ENCODE measurements at regions not wholly inside any gene's neighbourhood (a gene's known extent, or its start where the extent isn't known, plus 50 kb on each side); places are given as distances from the start of the nearest gene placed in this dataset.
A peak's percentile ranks its signal among the peaks of the same experiment; 100 is the strongest.

- Mint-ChIP-seq H3K27ac (peak overlapping the region; percentile 90), H3K4me3 (ENCODE audit: low read depth) (peak overlapping the region; percentile 47), H3K9me3 (ENCODE audit: low read depth) (no peaks in the 10 kb centered on the region), H3K27me3 (peaks cover 16% of the 10 kb centered on the region), H3K4me1 (ENCODE audit: low read depth) (peaks cover 25% of the 10 kb centered on the region), H3K36me3 (ENCODE audit: insufficient read depth) (no peaks in the 10 kb centered on the region)
- TF ChIP-seq CTCF (IDR thresholded peaks at IDR 0.05; ENCODE audit: unreplicated experiment) = no peak
- DNase-seq (ENCODE audit: low spot score, unreplicated experiment) = peak; percentile 33
Measured at GRCh38 chr14:103186909-103187586, 63.8 kb downstream of the TNFAIP2 start.

- Mint-ChIP-seq H3K27me3 (peaks cover 16% of the 10 kb centered on the region), H3K36me3 (ENCODE audit: insufficient read depth) (no peaks in the 10 kb centered on the region), H3K9me3 (ENCODE audit: low read depth) (no peaks in the 10 kb centered on the region), H3K4me3 (ENCODE audit: low read depth) (peak overlapping the region; percentile 61), H3K27ac (peak overlapping the region; percentile 90), H3K4me1 (ENCODE audit: low read depth) (peaks cover 25% of the 10 kb centered on the region)
- no peak for TF ChIP-seq CTCF (IDR thresholded peaks at IDR 0.05; ENCODE audit: unreplicated experiment)
- no peak for DNase-seq (ENCODE audit: low spot score, unreplicated experiment)
Measured at GRCh38 chr14:103187911-103188310, 64.7 kb downstream of the TNFAIP2 start.

GRCh38 chr14:103188810-103189480 is 65.7 kb downstream of the TNFAIP2 start:
- peaks cover 25% of the 10 kb centered on the region for H3K4me1 Mint-ChIP-seq (ENCODE audit: low read depth)

GRCh38 chr14:103189481-103190470 is 66.5 kb downstream of the TNFAIP2 start:
- DNase-seq (ENCODE audit: low spot score, unreplicated experiment) = no peak
- Mint-ChIP-seq H3K36me3 (ENCODE audit: insufficient read depth) (no peaks in the 10 kb centered on the region), H3K27me3 (peaks cover 16% of the 10 kb centered on the region), H3K4me3 (ENCODE audit: low read depth) (peak overlapping the region; percentile 67), H3K9me3 (ENCODE audit: low read depth) (no peaks in the 10 kb centered on the region), H3K27ac (peak overlapping the region; percentile 89), H3K4me1 (ENCODE audit: low read depth) (peaks cover 25% of the 10 kb centered on the region)
- TF ChIP-seq CTCF (IDR thresholded peaks at IDR 0.05; ENCODE audit: unreplicated experiment) = no peak

More at GRCh38 chr14:103188810-103189480, 65.7 kb downstream of the TNFAIP2 start:
- TF ChIP-seq CTCF (IDR thresholded peaks at IDR 0.05; ENCODE audit: unreplicated experiment) = peak; percentile 56
- DNase-seq (ENCODE audit: low spot score, unreplicated experiment) = peak; percentile 46
- H3K36me3 Mint-ChIP-seq (ENCODE audit: insufficient read depth) = no peaks in the 10 kb centered on the region
- H3K27me3 Mint-ChIP-seq = peaks cover 16% of the 10 kb centered on the region
- H3K9me3 Mint-ChIP-seq (ENCODE audit: low read depth) = no peaks in the 10 kb centered on the region
- peak overlapping the region; percentile 61 for H3K4me3 Mint-ChIP-seq (ENCODE audit: low read depth)
- no peak overlapping the region for H3K27ac Mint-ChIP-seq

GRCh38 chr14:103190741-103191140 is 67.5 kb downstream of the TNFAIP2 start:
- Mint-ChIP-seq H3K4me1 (ENCODE audit: low read depth) (peaks cover 24% of the 10 kb centered on the region), H3K9me3 (ENCODE audit: low read depth) (no peaks in the 10 kb centered on the region)

More at GRCh38 chr14:103190741-103191140, 67.5 kb downstream of the TNFAIP2 start:
- TF ChIP-seq CTCF (IDR thresholded peaks at IDR 0.05; ENCODE audit: unreplicated experiment) = no peak
- DNase-seq (ENCODE audit: low spot score, unreplicated experiment) = no peak
- Mint-ChIP-seq H3K27ac (no peak overlapping the region), H3K36me3 (ENCODE audit: insufficient read depth) (no peaks in the 10 kb centered on the region), H3K27me3 (peaks cover 16% of the 10 kb centered on the region), H3K4me3 (ENCODE audit: low read depth) (no peak overlapping the region)
